Endothelial cell of umbilical vein (primary cell): ENCODE measurements at regions not wholly inside any gene's neighbourhood (a gene's known extent, or its start where the extent isn't known, plus 50 kb on each side); places are given as distances from the start of the nearest gene placed in this dataset.

Source experiments
- BruUV-seq: library from RNA; stranded (reverse); fragments of 400-500 nt; replicated peaks from 2 replicates; lab custom pipeline; 2021; lab: Mats Ljungman, UMichigan
- CTCF ChIA-PET: fragments of 300-600, 350-600 bp; sonication (Branson Sonifier 250); formaldehyde crosslinking; loops from one replicate; lab custom pipeline; 2021; ENCODE audit warnings: antibody characterized with exemption, inconsistent platforms; lab: Charles Lee
- POLR2A ChIA-PET: fragments of 300-600, 350-600 bp; sonication (Branson Sonifier 250); formaldehyde crosslinking; loops from one replicate; lab custom pipeline; 2021; ENCODE audit warnings: antibody characterized with exemption, inconsistent platforms; lab: Charles Lee
- DNase-seq: peaks from one replicate; pipeline ENCODE4 v3.0.0-alpha.2; 2011; ENCODE audit warnings: low read depth, low spot score
- FAIRE-seq: peaks from 2 replicates; lab custom pipeline; 2011; peaks lifted over from hg19 to GRCh38; lab: Jason Lieb, UNC
- H2AFZ ChIP-seq: 2 replicates; pipeline ENCODE4 v1.6.0; 2012; ENCODE audit warnings: low read depth, low read length, control low read depth, inconsistent platforms
- H3K27ac ChIP-seq: 2 replicates; pipeline ENCODE4 v1.5.1; 2011; ENCODE audit warnings: low read depth, mild to moderate bottlenecking, control low read depth, low read length, moderate library complexity; ENCODE audit not compliant: insufficient read depth
- H3K27me3 ChIP-seq, 2 experiments: 2 replicates each; pipeline versions ENCODE4 v1.6.0 to v1.6.1; 2011; ENCODE audit warnings: low read length in 2 of 2, mixed read lengths in 1 of 2; ENCODE audit not compliant: control insufficient read depth in 2 of 2, insufficient read depth in 2 of 2
- H3K36me3 ChIP-seq, 2 experiments: 2 replicates in 1 of 2; 3 replicates in 1 of 2; pipeline ENCODE4 v1.5.1; 2011; ENCODE audit warnings: low read length in 2 of 2, mild to moderate bottlenecking in 1 of 2, moderate library complexity in 1 of 2; ENCODE audit not compliant: control insufficient read depth in 2 of 2, insufficient read depth in 2 of 2; ENCODE audit errors: extremely low read depth in 1 of 2
- H3K4me1 ChIP-seq: 3 replicates; pipeline ENCODE4 v1.5.1; 2011; ENCODE audit warnings: mild to moderate bottlenecking, low read length; ENCODE audit not compliant: control insufficient read depth, insufficient read depth; ENCODE audit errors: extremely low read depth
- H3K4me2 ChIP-seq: 2 replicates; pipeline ENCODE4 v1.6.1; 2011; ENCODE audit warnings: low read length, control low read depth, mixed read lengths; ENCODE audit not compliant: insufficient read depth
- H3K4me3 ChIP-seq, 3 experiments: fragments of 200-600 bp in 1 of 3; sonication (generic), shearing (Covaris generic) in 1 of 3; replicated peaks in 1 of 3; 2 replicates each; pipeline ENCODE4 v1.5.1; 2011 to 2016; ENCODE audit warnings: control low read depth in 3 of 3, low read length in 3 of 3, mild to moderate bottlenecking in 2 of 3, inconsistent platforms in 1 of 3, low read depth in 1 of 3, moderate library complexity in 1 of 3; ENCODE audit not compliant: insufficient read depth in 1 of 3
- H3K79me2 ChIP-seq: 2 replicates; pipeline ENCODE4 v1.6.0; 2012; ENCODE audit warnings: low read length, inconsistent platforms; ENCODE audit not compliant: control insufficient read depth, insufficient read depth
- H3K9ac ChIP-seq: replicated peaks from 2 replicates; pipeline ENCODE3; 2011; ENCODE audit warnings: low read length, control low read depth; ENCODE audit not compliant: insufficient read depth; ENCODE audit errors: extremely low read depth
- H3K9me1 ChIP-seq: replicated peaks from 3 replicates; pipeline ENCODE4 v1.6.0; 2011; ENCODE audit warnings: mild to moderate bottlenecking, low read length; ENCODE audit not compliant: control insufficient read depth, insufficient read depth; ENCODE audit errors: extremely low read depth
- H3K9me3 ChIP-seq: replicated peaks from 2 replicates; pipeline ENCODE4 v1.5.1; 2012; ENCODE audit warnings: low read length, inconsistent platforms; ENCODE audit not compliant: control insufficient read depth, insufficient read depth
- H4K20me1 ChIP-seq: replicated peaks from 2 replicates; pipeline ENCODE3; 2011; ENCODE audit warnings: mild to moderate bottlenecking, low read length; ENCODE audit not compliant: control insufficient read depth, insufficient read depth; ENCODE audit errors: extremely low read depth
- GATA2 ChIP-seq: IDR thresholded peaks from 2 replicates; pipeline ENCODE4 v1.7.0; 2011; ENCODE audit warnings: low read depth, mild to moderate bottlenecking, moderate library complexity, mixed read lengths, low read length; ENCODE audit not compliant: insufficient read length, insufficient read depth
- POLR2A ChIP-seq: IDR thresholded peaks from 2 replicates; pipeline ENCODE4 v1.6.1; 2012; ENCODE audit warnings: low read depth, mild to moderate bottlenecking, control low read depth, low read length
- POLR2AphosphoS5 ChIP-seq: IDR thresholded peaks from 2 replicates; pipeline ENCODE4 v1.6.1; 2012; ENCODE audit warnings: low read depth, mild to moderate bottlenecking, control low read depth, low read length, moderate library complexity; ENCODE audit not compliant: insufficient read depth
- dilution Hi-C: fragments of 300-500 bp; cut with MboI; formaldehyde crosslinking; loops from one replicate; pipeline ENCODE4 v1.15.0; 2019; ENCODE audit warnings: low sequenced_read_pairs; ENCODE audit not compliant: extremely low pct_ligation_motif_present
- intact Hi-C: fragments of 100-400 bp; cut with micrococcal nuclease; formaldehyde crosslinking; loops from one replicate; pipeline ENCODE4 v1.10.0; 2022
- TF ChIP-seq, protein P1 (sequence below), 2 donors: IDR thresholded peaks; 1 replicate in 1 of 2; 2 replicates in 1 of 2; pipeline ENCODE4 v1.5.1; 2011; ENCODE audit warnings: low read length in 2 of 2, mild to moderate bottlenecking in 2 of 2, moderate library complexity in 2 of 2, control low read depth in 1 of 2, inconsistent platforms in 1 of 2, low read depth in 1 of 2; ENCODE audit not compliant: insufficient read depth in 1 of 2; ENCODE audit errors: extremely low read depth in 1 of 2

DNA sequence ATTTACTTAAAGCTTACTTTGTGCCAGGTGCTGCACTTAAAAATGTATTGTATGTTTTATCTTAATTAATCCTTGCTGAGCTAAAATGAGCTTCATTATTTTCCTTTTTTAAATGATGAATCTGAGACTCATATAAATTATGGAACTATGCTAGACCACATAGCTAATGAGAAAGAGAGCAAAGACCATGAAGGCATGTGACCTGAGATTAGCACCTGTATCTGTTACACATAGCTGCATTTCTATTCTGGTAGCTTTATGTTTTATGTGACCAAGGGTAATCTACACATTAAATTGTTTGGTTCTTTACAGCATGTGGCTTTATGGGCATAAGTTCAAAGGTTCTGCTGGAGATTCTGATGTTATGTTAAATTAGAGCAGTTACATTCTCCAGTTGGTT, 839.1 kb upstream of the SORCS1 start:
- ChIA-PET POLR2A (no interaction called here), CTCF (no interaction called here)
- dilution Hi-C loops (no loop called here), intact Hi-C loops (no loop called here)
- Histone ChIP-seq H4K20me1 (no peaks in the 10 kb centered on the region), H3K4me2 (no peak overlapping the region), H3K9me3 (peaks cover 6% of the 10 kb centered on the region), H3K9ac (no peak overlapping the region), H3K27ac (no peak overlapping the region), H3K27me3 (no peaks in the 10 kb centered on the region), H3K4me1 (no peaks in the 10 kb centered on the region), H3K79me2 (no peaks in the 10 kb centered on the region), H3K4me3 (no peak overlapping the region), H2AFZ (no peak overlapping the region), H3K36me3 (no peaks in the 10 kb centered on the region), H3K9me1 (no peaks in the 10 kb centered on the region)
- DNase-seq, result no peak
- no peak for FAIRE-seq
- no peak for TF ChIP-seq POLR2A
- TF ChIP-seq, protein P1, sequence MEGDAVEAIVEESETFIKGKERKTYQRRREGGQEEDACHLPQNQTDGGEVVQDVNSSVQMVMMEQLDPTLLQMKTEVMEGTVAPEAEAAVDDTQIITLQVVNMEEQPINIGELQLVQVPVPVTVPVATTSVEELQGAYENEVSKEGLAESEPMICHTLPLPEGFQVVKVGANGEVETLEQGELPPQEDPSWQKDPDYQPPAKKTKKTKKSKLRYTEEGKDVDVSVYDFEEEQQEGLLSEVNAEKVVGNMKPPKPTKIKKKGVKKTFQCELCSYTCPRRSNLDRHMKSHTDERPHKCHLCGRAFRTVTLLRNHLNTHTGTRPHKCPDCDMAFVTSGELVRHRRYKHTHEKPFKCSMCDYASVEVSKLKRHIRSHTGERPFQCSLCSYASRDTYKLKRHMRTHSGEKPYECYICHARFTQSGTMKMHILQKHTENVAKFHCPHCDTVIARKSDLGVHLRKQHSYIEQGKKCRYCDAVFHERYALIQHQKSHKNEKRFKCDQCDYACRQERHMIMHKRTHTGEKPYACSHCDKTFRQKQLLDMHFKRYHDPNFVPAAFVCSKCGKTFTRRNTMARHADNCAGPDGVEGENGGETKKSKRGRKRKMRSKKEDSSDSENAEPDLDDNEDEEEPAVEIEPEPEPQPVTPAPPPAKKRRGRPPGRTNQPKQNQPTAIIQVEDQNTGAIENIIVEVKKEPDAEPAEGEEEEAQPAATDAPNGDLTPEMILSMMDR (IDR thresholded peaks at IDR 0.05; ENCODE audit: extremely low read depth in 1 of 2, insufficient read depth in 1 of 2, low read depth in 1 of 2, low read length in 2 of 2), result no peak
- TF ChIP-seq GATA2, result no peak
- TF ChIP-seq POLR2AphosphoS5, result no peak
- BruUV-seq, result no TSS peak

DNA sequence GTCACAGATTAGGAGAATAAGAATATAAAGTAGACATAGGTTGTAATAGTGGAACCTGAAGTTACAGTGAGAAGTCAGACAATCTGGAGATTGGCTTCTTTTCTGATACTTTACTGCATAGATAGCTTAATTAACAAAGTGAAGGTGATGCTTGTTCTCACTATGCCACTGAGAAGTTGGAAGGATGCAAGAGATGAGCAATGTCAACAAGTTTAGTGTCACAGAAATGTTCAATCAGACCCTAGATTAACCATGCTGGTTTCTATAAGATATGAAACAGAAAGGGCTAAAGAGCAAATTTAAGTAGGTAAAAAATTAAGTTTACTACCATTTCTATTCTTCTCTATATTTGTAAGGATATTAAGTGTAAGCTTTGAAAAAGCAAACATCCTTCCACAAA, 838.6 kb upstream of the SORCS1 start:
- no peak overlapping the region for H3K4me2 ChIP-seq
- H4K20me1 ChIP-seq, result no peaks in the 10 kb centered on the region
- no peak overlapping the region for H3K27ac ChIP-seq
- TF ChIP-seq GATA2, result no peak
- no peaks in the 10 kb centered on the region for H3K36me3 ChIP-seq
- H2AFZ ChIP-seq, result no peak overlapping the region
- H3K9me3 ChIP-seq, result peaks cover 6% of the 10 kb centered on the region
- dilution Hi-C loops (no loop called here), intact Hi-C loops (no loop called here)
- no peak overlapping the region for H3K9ac ChIP-seq
- BruUV-seq, result no TSS peak
- H3K27me3 ChIP-seq, result no peaks in the 10 kb centered on the region
- FAIRE-seq (no peak), DNase-seq (no peak)
- CTCF ChIA-PET, result no interaction called here
- no peaks in the 10 kb centered on the region for H3K4me1 ChIP-seq
- H3K79me2 ChIP-seq, result no peaks in the 10 kb centered on the region
- no peak overlapping the region for H3K4me3 ChIP-seq
- H3K9me1 ChIP-seq, result no peaks in the 10 kb centered on the region
- POLR2A ChIA-PET, result no interaction called here
